Spinal cord (tissue), 9 donors: ENCODE measurements at regions not wholly inside any gene's neighbourhood (a gene's known extent, or its start where the extent isn't known, plus 50 kb on each side); places are given as distances from the start of the nearest gene placed in this dataset.

Experiments used
- DNase-seq, 6 donors: peaks; one replicate each; pipeline versions ENCODE4 v3.0.0 to v3.0.0-alpha.2; 2013 to 2015; ENCODE audit warnings: low spot score in 6 of 6, low read depth in 4 of 6
- H3K27ac ChIP-seq: one replicate; pipeline ENCODE4 v1.5.1; 2013; ENCODE audit warnings: low read depth, low read length, control low read depth
- H3K27me3 ChIP-seq: one replicate; pipeline ENCODE4 v1.6.1; 2013; ENCODE audit warnings: low read length; ENCODE audit not compliant: control insufficient read depth, insufficient read depth
- H3K36me3 ChIP-seq: one replicate; pipeline ENCODE4 v1.6.1; 2013; ENCODE audit warnings: low read length; ENCODE audit not compliant: control insufficient read depth, insufficient read depth
- H3K4me1 ChIP-seq: one replicate; pipeline ENCODE4 v1.6.1; 2013; ENCODE audit warnings: low read length; ENCODE audit not compliant: control insufficient read depth, insufficient read depth
- H3K4me3 ChIP-seq: one replicate; pipeline ENCODE4 v1.5.1; 2013; ENCODE audit warnings: low read depth, low read length, control low read depth
- H3K9me3 ChIP-seq: one replicate; pipeline ENCODE4 v1.6.1; 2013; ENCODE audit warnings: low read length; ENCODE audit not compliant: control insufficient read depth, insufficient read depth
- WGBS: methylation state at CpG from one replicate; pipeline ENCODE4 v1.1.5; 2013; ENCODE audit warnings: missing lambda C conversion rate; ENCODE audit not compliant: insufficient coverage; 5-methylcytosine and 5-hydroxymethylcytosine counted together
- donor health status: healthy.

GRCh38 chr22:47623066-47623762 lies 860.8 kb downstream of the TBC1D22A start:
- no peak overlapping the region for H3K27ac ChIP-seq
- H3K9me3 ChIP-seq = no peaks in the 10 kb centered on the region
- H3K36me3 ChIP-seq = no peaks in the 10 kb centered on the region
- 72% methylated on average over 17 of the region's 18 CpGs for WGBS
- no peak for DNase-seq
- peaks cover 14% of the 10 kb centered on the region for H3K4me1 ChIP-seq
- H3K4me3 ChIP-seq = no peak overlapping the region
- H3K27me3 ChIP-seq = no peaks in the 10 kb centered on the region

- DNase-seq = no peak
- no peak overlapping the region for H3K4me3 ChIP-seq
- no peak overlapping the region for H3K27ac ChIP-seq
- H3K4me1 ChIP-seq = peaks cover 17% of the 10 kb centered on the region
- H3K9me3 ChIP-seq = no peaks in the 10 kb centered on the region
- no peaks in the 10 kb centered on the region for H3K27me3 ChIP-seq
- WGBS = 92% methylated on average over 8 of the region's 14 CpGs
- no peaks in the 10 kb centered on the region for H3K36me3 ChIP-seq
Observed at GRCh38 chr22:47622541-47622940, 860.1 kb downstream of the TBC1D22A start.

- no peak overlapping the region for H3K27ac ChIP-seq
- no peaks in the 10 kb centered on the region for H3K27me3 ChIP-seq
- H3K4me3 ChIP-seq = no peak overlapping the region
- WGBS = 72% methylated on average over 6 of the region's 9 CpGs
- H3K36me3 ChIP-seq = no peaks in the 10 kb centered on the region
- H3K9me3 ChIP-seq = no peaks in the 10 kb centered on the region
- no peak for DNase-seq
- peaks cover 17% of the 10 kb centered on the region for H3K4me1 ChIP-seq
Observed at GRCh38 chr22:47621253-47621652, 858.8 kb downstream of the TBC1D22A start.

GRCh38 chr22:47620391-47620790 lies 857.9 kb downstream of the TBC1D22A start:
- WGBS = 92% methylated on average over 8 of the region's 11 CpGs
- H3K27me3 ChIP-seq = no peaks in the 10 kb centered on the region
- H3K4me1 ChIP-seq = peaks cover 17% of the 10 kb centered on the region
- H3K9me3 ChIP-seq = no peaks in the 10 kb centered on the region
- H3K36me3 ChIP-seq = no peaks in the 10 kb centered on the region
- no peak for DNase-seq
- no peak overlapping the region for H3K27ac ChIP-seq
- H3K4me3 ChIP-seq = no peak overlapping the region

GRCh38 chr22:47619631-47620030 lies 857.2 kb downstream of the TBC1D22A start:
- no peak for DNase-seq
- H3K27me3 ChIP-seq = no peaks in the 10 kb centered on the region
- H3K4me1 ChIP-seq = peaks cover 19% of the 10 kb centered on the region
- H3K36me3 ChIP-seq = no peaks in the 10 kb centered on the region
- no peak overlapping the region for H3K27ac ChIP-seq
- WGBS = 97% methylated on average over 7 of the region's 11 CpGs
- H3K9me3 ChIP-seq = no peaks in the 10 kb centered on the region
- no peak overlapping the region for H3K4me3 ChIP-seq

GRCh38 chr22:47618180-47619010 lies 855.9 kb downstream of the TBC1D22A start:
- Histone ChIP-seq H3K4me3 (no peak overlapping the region), H3K27ac (no peak overlapping the region), H3K4me1 (peaks cover 27% of the 10 kb centered on the region), H3K36me3 (no peaks in the 10 kb centered on the region), H3K9me3 (no peaks in the 10 kb centered on the region), H3K27me3 (no peaks in the 10 kb centered on the region)
- WGBS = 32% methylated on average over 18 of the region's 23 CpGs
- peak in 1 of 6 donors; percentile 84 for DNase-seq

GRCh38 chr22:47617186-47617585 lies 854.7 kb downstream of the TBC1D22A start:
- DNase-seq = no peak
- H3K9me3 ChIP-seq = no peaks in the 10 kb centered on the region
- H3K4me1 ChIP-seq = peaks cover 25% of the 10 kb centered on the region
- H3K4me3 ChIP-seq = no peak overlapping the region
- WGBS = 100% methylated on average over 2 of the region's 3 CpGs
- no peaks in the 10 kb centered on the region for H3K36me3 ChIP-seq
- no peaks in the 10 kb centered on the region for H3K27me3 ChIP-seq
- H3K27ac ChIP-seq = no peak overlapping the region

- Histone ChIP-seq H3K36me3 (no peaks in the 10 kb centered on the region), H3K27me3 (no peaks in the 10 kb centered on the region), H3K27ac (no peak overlapping the region), H3K4me1 (peaks cover 25% of the 10 kb centered on the region), H3K4me3 (no peak overlapping the region), H3K9me3 (no peaks in the 10 kb centered on the region)
- WGBS = 94% methylated on average over 11 of the region's 11 CpGs
- DNase-seq = no peak
Observed at GRCh38 chr22:47616396-47617020, 854.1 kb downstream of the TBC1D22A start.

GRCh38 chr22:47615051-47615450 lies 852.6 kb downstream of the TBC1D22A start:
- WGBS = 81% methylated on average over 10 of the region's 10 CpGs
- Histone ChIP-seq H3K27ac (no peak overlapping the region), H3K36me3 (no peaks in the 10 kb centered on the region), H3K4me3 (no peak overlapping the region), H3K27me3 (no peaks in the 10 kb centered on the region), H3K9me3 (no peaks in the 10 kb centered on the region), H3K4me1 (peaks cover 25% of the 10 kb centered on the region)
- no peak for DNase-seq
